ENCODE measurements at regions not wholly inside any gene's neighbourhood (a gene's known extent, or its start where the extent isn't known, plus 50 kb on each side); places are given as distances from the start of the nearest gene placed in this dataset.
"Not testable (repeated sequence)": the region's sequence is repeated elsewhere in the genome, so short reads cannot be mapped to it uniquely, and the experiment has no call there.

- no peak for DNase-seq
Observed at GRCh38 chr10:108631332-108631731, 1292.0 kb downstream of the XPNPEP1 start.

GRCh38 chr10:108629834-108630233 lies 1293.5 kb downstream of the XPNPEP1 start:
- DNase-seq: no peak

- DNase-seq: no peak
Observed at GRCh38 chr10:108624052-108624451, 1299.3 kb downstream of the XPNPEP1 start.

GRCh38 chr10:108620821-108621534 lies 1302.3 kb downstream of the XPNPEP1 start:
- no peak for DNase-seq

- no peak for DNase-seq
Observed at GRCh38 chr10:108616559-108617285, 1306.6 kb downstream of the XPNPEP1 start.

GRCh38 chr10:108615576-108616320 lies 1307.6 kb downstream of the XPNPEP1 start:
- no peak for DNase-seq

- no peak for DNase-seq
Observed at GRCh38 chr10:108612485-108612884, 1310.8 kb downstream of the XPNPEP1 start.

GRCh38 chr10:108608860-108609259 lies 1314.5 kb downstream of the XPNPEP1 start:
- no peak for DNase-seq

- DNase-seq: no peak
Observed at GRCh38 chr10:108601851-108602250, 1321.5 kb downstream of the XPNPEP1 start.

GRCh38 chr10:108600511-108600910 lies 1322.8 kb downstream of the XPNPEP1 start:
- not testable (repeated sequence) for DNase-seq

- DNase-seq: not testable (repeated sequence)
Observed at GRCh38 chr10:108599317-108599716, 1324.0 kb downstream of the XPNPEP1 start.

GRCh38 chr10:108598831-108599230 lies 1324.5 kb downstream of the XPNPEP1 start:
- DNase-seq: no peak

GRCh38 chr10:108598320-108598695 lies 1325.0 kb downstream of the XPNPEP1 start:
- DNase-seq: no peak

- DNase-seq: no peak
Observed at GRCh38 chr10:108597657-108598319, 1325.5 kb downstream of the XPNPEP1 start.

- DNase-seq: no peak
Observed at GRCh38 chr10:108597031-108597430, 1326.3 kb downstream of the XPNPEP1 start.

- no peak for DNase-seq
Observed at GRCh38 chr10:108592956-108593355, 1330.4 kb downstream of the XPNPEP1 start.

- DNase-seq: no peak
Observed at GRCh38 chr10:108591417-108591816, 1331.9 kb downstream of the XPNPEP1 start.

- no peak for DNase-seq
Observed at GRCh38 chr10:108586424-108586823, 1336.9 kb downstream of the XPNPEP1 start.

- DNase-seq: no peak
Observed at GRCh38 chr10:108583877-108584276, 1339.4 kb downstream of the XPNPEP1 start.

GRCh38 chr10:108582888-108583287 lies 1340.4 kb downstream of the XPNPEP1 start:
- DNase-seq: no peak

GRCh38 chr10:108582387-108582786 lies 1340.9 kb downstream of the XPNPEP1 start:
- DNase-seq: no peak

GRCh38 chr10:108578258-108578657 lies 1345.1 kb downstream of the XPNPEP1 start:
- DNase-seq: no peak

- peak; percentile 0 for DNase-seq
Observed at GRCh38 chr10:108574233-108574632, 1349.1 kb downstream of the XPNPEP1 start.
